B cell (primary cell): ENCODE measurements at regions not wholly inside any gene's neighbourhood (a gene's known extent, or its start where the extent isn't known, plus 50 kb on each side); places are given as distances from the start of the nearest gene placed in this dataset.

Source experiments
- ATAC-seq: fragments of 200-7000 bp; cut with Tn5 transposase; one replicate; pipeline ENCODE4 v1.10.0; 2021; ENCODE audit warnings: low read depth, mild to moderate bottlenecking, moderate number of reproducible peaks, moderate library complexity
- CTCF ChIA-PET: fragments of 350-600 bp; sonication (Branson Sonifier 250); formaldehyde crosslinking; loops from one replicate; lab custom pipeline; 2021; ENCODE audit warnings: antibody characterized with exemption, inconsistent platforms; lab: Charles Lee
- POLR2A ChIA-PET: fragments of 350-600 bp; sonication (Branson Sonifier 250); formaldehyde crosslinking; loops from one replicate; lab custom pipeline; 2021; ENCODE audit warnings: antibody characterized with exemption; lab: Charles Lee
- DNase-seq: peaks from one replicate; pipeline ENCODE4 v3.0.0; 2013
- H2AFZ ChIP-seq: 2 replicates; pipeline ENCODE4 v1.6.1; 2012; ENCODE audit warnings: mild to moderate bottlenecking, low read depth, low read length; ENCODE audit not compliant: insufficient read depth, poor library complexity, severe bottlenecking
- H3K27ac ChIP-seq, 2 donors: 1 replicate in 1 of 2; 2 replicates in 1 of 2; pipeline ENCODE4 v1.5.1; 2012 to 2013; ENCODE audit warnings: low read length in 2 of 2, mild to moderate bottlenecking in 2 of 2, moderate library complexity in 1 of 2
- H3K27me3 ChIP-seq, 4 experiments: fragments of 200-600 bp in 1 of 4; sonication (generic) in 1 of 4; replicated peaks in 1 of 4; 1 replicate in 2 of 4; 2 replicates in 2 of 4; pipeline versions ENCODE4 v1.6.1 to v1.7.0; 2013 to 2016; ENCODE audit warnings: low read length in 3 of 4, mild to moderate bottlenecking in 2 of 4, mixed read lengths in 1 of 4, moderate library complexity in 1 of 4; ENCODE audit not compliant: insufficient read depth in 4 of 4, control insufficient read depth in 3 of 4; ENCODE audit errors: control extremely low read depth in 1 of 4
- H3K36me3 ChIP-seq, 2 experiments: replicated peaks in 1 of 2; 1 replicate in 1 of 2; 2 replicates in 1 of 2; pipeline versions ENCODE4 v1.6.1 to v1.7.1; 2013; ENCODE audit warnings: low read length in 1 of 2; ENCODE audit not compliant: insufficient read depth in 2 of 2, control insufficient read depth in 1 of 2; ENCODE audit errors: control extremely low read depth in 1 of 2, extremely low read depth in 1 of 2
- H3K4me1 ChIP-seq, 2 donors: fragments of 200-600 bp in 1 of 2; sonication (generic) in 1 of 2; 1 replicate in 1 of 2; 2 replicates in 1 of 2; pipeline versions ENCODE4 v1.5.1 to v1.6.1; 2013 to 2017; ENCODE audit warnings: low read length in 2 of 2; ENCODE audit not compliant: control insufficient read depth in 2 of 2, insufficient read depth in 2 of 2
- H3K4me2 ChIP-seq: replicated peaks from 2 replicates; pipeline ENCODE3; 2012; ENCODE audit warnings: mild to moderate bottlenecking, low read depth, low read length; ENCODE audit not compliant: poor library complexity, severe bottlenecking
- H3K4me3 ChIP-seq, 5 experiments: fragments of 200-600 bp in 1 of 5; sonication (generic) in 1 of 5; 1 replicate in 3 of 5; 2 replicates in 2 of 5; pipeline versions ENCODE4 v1.5.1 to v1.7.0; 2011 to 2016; ENCODE audit warnings: low read length in 4 of 5, mild to moderate bottlenecking in 4 of 5, low read depth in 2 of 5, control low read depth in 1 of 5, moderate library complexity in 1 of 5; ENCODE audit not compliant: insufficient read depth in 1 of 5; ENCODE audit errors: control extremely low read depth in 1 of 5, extremely low read depth in 1 of 5
- H3K79me2 ChIP-seq: fragments of 200-600 bp; sonication (generic); one replicate; pipeline ENCODE4 v1.6.0; 2016; ENCODE audit warnings: low read length; ENCODE audit not compliant: control insufficient read depth, insufficient read depth
- H3K9ac ChIP-seq: fragments of 200-600 bp; sonication (generic); 2 replicates; pipeline ENCODE4 v1.6.1; 2017; ENCODE audit warnings: mild to moderate bottlenecking, low read length, moderate library complexity
- H3K9me3 ChIP-seq, 3 donors: one replicate each; pipeline versions ENCODE4 v1.6.1 to v1.7.1; 2013; ENCODE audit warnings: low read length in 2 of 3; ENCODE audit not compliant: control insufficient read depth in 2 of 3, insufficient read depth in 1 of 3; ENCODE audit errors: control extremely low read depth in 1 of 3
- H4K20me1 ChIP-seq: 2 replicates; pipeline ENCODE4 v1.6.0; 2012; ENCODE audit warnings: mild to moderate bottlenecking, low read length; ENCODE audit not compliant: insufficient read depth, control insufficient read depth, poor library complexity, severe bottlenecking
- H3K27ac Mint-ChIP-seq: one replicate; pipeline ENCODE4 v1.8.0; 2021; ENCODE audit warnings: mixed read lengths
- H3K27me3 Mint-ChIP-seq: one replicate; pipeline ENCODE4 v1.8.0; 2021; ENCODE audit warnings: mixed read lengths
- H3K4me1 Mint-ChIP-seq: one replicate; pipeline ENCODE4 v1.8.0; 2021; ENCODE audit warnings: mixed read lengths
- H3K4me3 Mint-ChIP-seq: one replicate; pipeline ENCODE4 v1.8.0; 2021; ENCODE audit warnings: mixed read lengths
- H3K9me3 Mint-ChIP-seq: one replicate; pipeline ENCODE4 v1.8.0; 2022; ENCODE audit warnings: mixed read lengths; ENCODE audit not compliant: insufficient read depth
- CTCF ChIP-seq: fragments of 200-600 bp; IDR thresholded peaks from one replicate; pipeline ENCODE4 v1.8.0; 2022; ENCODE audit warnings: antibody characterized with exemption, mild to moderate bottlenecking
- EZH2 ChIP-seq: IDR thresholded peaks from 2 replicates; pipeline ENCODE4 v1.6.1; 2012; ENCODE audit warnings: borderline replicate concordance, low read depth, mild to moderate bottlenecking, moderate library complexity, low read length; ENCODE audit not compliant: insufficient read depth, poor library complexity, severe bottlenecking
- WGBS: methylation state at CpG from one replicate; pipeline ENCODE4 v1.1.5; 2013; ENCODE audit warnings: missing lambda C conversion rate; ENCODE audit not compliant: insufficient coverage; 5-methylcytosine and 5-hydroxymethylcytosine counted together
- intact Hi-C: fragments of 100-400 bp; cut with micrococcal nuclease; formaldehyde crosslinking; loops from one replicate; pipeline ENCODE4 v1.10.0; 2022

GRCh38 chr20:39421571-39422105 is 459.5 kb downstream of the DHX35 start:
- DNase-seq: no peak
- H4K20me1 ChIP-seq: no peaks in the 10 kb centered on the region
- intact Hi-C loops: no loop called here

DNA sequence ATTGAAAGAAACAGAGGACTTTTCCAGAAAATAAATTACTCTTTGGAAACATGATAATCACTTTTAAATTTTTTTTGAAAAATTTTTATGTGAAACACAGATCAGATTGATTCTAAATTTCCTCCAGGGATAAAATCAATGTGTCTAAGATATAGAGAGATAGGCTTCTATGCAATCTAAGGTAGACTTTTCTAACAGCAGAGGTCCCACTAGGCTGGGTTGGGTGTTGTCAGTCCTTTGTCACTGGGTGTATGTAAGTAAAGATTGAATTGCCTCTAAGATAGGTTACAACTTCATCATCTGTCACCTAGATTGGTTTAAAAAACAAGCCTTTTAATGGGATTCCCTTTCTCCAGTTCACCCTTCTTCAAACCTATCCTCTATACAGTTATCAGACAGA is 449.9 kb downstream of the DHX35 start:
- Histone ChIP-seq H3K4me2 (no peak overlapping the region), H3K9me3 (no peaks in the 10 kb centered on the region), H3K27ac (no peak overlapping the region), H3K79me2 (no peaks in the 10 kb centered on the region), H3K36me3 (no peaks in the 10 kb centered on the region), H3K4me1 (no peaks in the 10 kb centered on the region), H2AFZ (no peak overlapping the region), H3K4me3 (no peak overlapping the region), H3K9ac (no peak overlapping the region), H3K27me3 (no peaks in the 10 kb centered on the region), H4K20me1 (no peaks in the 10 kb centered on the region)
- H3K4me1 Mint-ChIP-seq: no peaks in the 10 kb centered on the region
- ATAC-seq (no peak), DNase-seq (no peak)
- TF ChIP-seq EZH2 (no peak), CTCF (no peak)
- no peaks in the 10 kb centered on the region for H3K27me3 Mint-ChIP-seq
- ChIA-PET CTCF (no interaction called here), POLR2A (no interaction called here)
- no peak overlapping the region for H3K27ac Mint-ChIP-seq
- no peaks in the 10 kb centered on the region for H3K9me3 Mint-ChIP-seq
- intact Hi-C loops: no loop called here
- no peak overlapping the region for H3K4me3 Mint-ChIP-seq

More at GRCh38 chr20:39421571-39422105, 459.5 kb downstream of the DHX35 start:
- H3K4me3 ChIP-seq: no peak overlapping the region
- H3K9ac ChIP-seq: no peak overlapping the region
- no peak overlapping the region for H3K27ac ChIP-seq
- no peak overlapping the region for H3K4me3 Mint-ChIP-seq
- TF ChIP-seq CTCF (no peak), EZH2 (no peak)
- no peaks in the 10 kb centered on the region for H3K9me3 ChIP-seq
- H3K27me3 Mint-ChIP-seq: no peaks in the 10 kb centered on the region
- no peaks in the 10 kb centered on the region for H3K9me3 Mint-ChIP-seq
- no peaks in the 10 kb centered on the region for H3K79me2 ChIP-seq
- no peaks in the 10 kb centered on the region for H3K27me3 ChIP-seq
- WGBS: 100% methylated on average over 1 of the region's 5 CpGs
- POLR2A ChIA-PET: no interaction called here
- no peak overlapping the region for H3K27ac Mint-ChIP-seq
- H3K4me1 ChIP-seq: no peaks in the 10 kb centered on the region
- no peak overlapping the region for H3K4me2 ChIP-seq
- CTCF ChIA-PET: interaction anchor here (0.5 to 1.4 kb wide), 2 partner anchors 13 to 54 kb away, joined by 3 read pairs; no protein-coding TSS in a partner anchor
- no peak for ATAC-seq
- H3K4me1 Mint-ChIP-seq: no peaks in the 10 kb centered on the region
- H2AFZ ChIP-seq: no peak overlapping the region
- H3K36me3 ChIP-seq: no peaks in the 10 kb centered on the region
